Lung (tissue), 11 donors: ENCODE measurements at regions not wholly inside any gene's neighbourhood (a gene's known extent, or its start where the extent isn't known, plus 50 kb on each side); places are given as distances from the start of the nearest gene placed in this dataset.

Experiments
- ATAC-seq: fragments of 200-7000 bp; cut with Tn5 transposase; one replicate; pipeline ENCODE4 v1.9.1; 2020; ENCODE audit warnings: moderate number of reproducible peaks; ENCODE audit not compliant: insufficient read depth, low FRiP score
- DNase-seq, 3 donors: peaks; one replicate each; pipeline ENCODE4 v3.0.0-alpha.2; 2013 to 2017
- H3K27ac ChIP-seq, 2 donors: one replicate each; pipeline ENCODE4 v1.5.1; 2013; ENCODE audit warnings: mild to moderate bottlenecking in 2 of 2, moderate library complexity in 2 of 2, control low read depth in 1 of 2, inconsistent platforms in 1 of 2, low read depth in 1 of 2, low read length in 1 of 2
- H3K27me3 ChIP-seq, 3 donors: one replicate each; pipeline ENCODE4 v1.5.1; 2013; ENCODE audit warnings: low read length in 2 of 3; ENCODE audit not compliant: control insufficient read depth in 3 of 3, insufficient read depth in 3 of 3
- H3K36me3 ChIP-seq, 4 donors: one replicate each; pipeline ENCODE4 v1.5.1; 2013; ENCODE audit warnings: low read length in 4 of 4, mild to moderate bottlenecking in 1 of 4, moderate library complexity in 1 of 4; ENCODE audit not compliant: control insufficient read depth in 4 of 4, insufficient read depth in 4 of 4
- H3K4me1 ChIP-seq, 5 donors: one replicate each; pipeline ENCODE4 v1.5.1; 2013; ENCODE audit warnings: low read length in 5 of 5, mild to moderate bottlenecking in 2 of 5, moderate library complexity in 1 of 5; ENCODE audit not compliant: control insufficient read depth in 5 of 5, insufficient read depth in 5 of 5
- H3K4me3 ChIP-seq: one replicate; pipeline ENCODE4 v1.5.1; 2013; ENCODE audit warnings: mild to moderate bottlenecking, control low read depth, moderate library complexity
- H3K9ac ChIP-seq, 2 donors: one replicate each; pipeline ENCODE4 v1.5.1; 2013; ENCODE audit warnings: low read length in 2 of 2, control low read depth in 1 of 2; ENCODE audit not compliant: insufficient read depth in 1 of 2
- H3K9me3 ChIP-seq, 4 donors: one replicate each; pipeline ENCODE4 v1.5.1; 2013; ENCODE audit warnings: low read length in 3 of 4, mild to moderate bottlenecking in 1 of 4, moderate library complexity in 1 of 4; ENCODE audit not compliant: control insufficient read depth in 4 of 4, insufficient read depth in 3 of 4
- WGBS, 2 donors: extraction: QIAGEN DNeasy Blood & Tissue Kit; methylation state at CpG; one replicate each; pipeline ENCODE4 v1.1.7; 2013; 5-methylcytosine and 5-hydroxymethylcytosine counted together
- TF ChIP-seq, protein P1 (sequence below): IDR thresholded peaks from 2 replicates; pipeline ENCODE4 v1.5.1; 2012; ENCODE audit warnings: mild to moderate bottlenecking; ENCODE audit errors: control extremely low read depth, extremely low read depth
- donor health status: control.
- donor health status: control.
- donor health status: Bipolar disorder and iron deficiency.
- donor health status: healthy.
- donor health status: DM: yes; HTN: yes; CAD: no.

DNA sequence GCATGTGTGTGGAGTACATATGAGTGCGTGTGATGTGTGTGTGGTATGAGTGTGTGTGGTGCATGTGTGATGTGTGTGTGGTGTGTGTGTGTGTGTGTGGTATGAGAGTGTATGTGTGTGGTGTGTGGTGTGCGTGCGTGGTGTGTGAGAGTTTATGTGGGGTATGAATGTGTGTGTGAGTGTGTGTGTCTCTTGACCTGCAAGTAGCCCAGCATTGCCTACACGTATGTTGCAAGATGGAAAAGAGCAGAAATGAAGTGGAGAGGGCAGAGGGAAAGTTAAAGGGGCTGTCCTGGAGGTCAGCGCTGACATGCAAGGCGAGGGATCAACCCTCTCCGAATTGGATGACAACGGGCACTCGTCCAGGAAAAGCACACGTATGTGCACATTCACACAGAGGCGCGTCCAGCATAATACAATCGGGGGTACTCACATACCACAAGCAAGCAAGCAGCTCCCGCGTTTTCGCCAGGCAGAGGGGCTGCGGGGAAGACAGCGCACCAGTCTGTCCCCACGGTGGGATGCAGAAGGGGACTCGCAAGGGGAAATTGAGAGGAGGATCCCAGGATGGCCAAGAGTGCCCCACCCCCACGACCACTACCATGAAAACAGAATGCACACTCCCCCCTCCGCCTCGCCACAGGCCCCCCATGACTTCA is 174.5 kb upstream of the AFDN start:
- no peak for ATAC-seq
- peaks cover 0 to 6% (median 0%) of the 10 kb centered on the region in 5 donors for H3K4me1 ChIP-seq
- no peaks in the 10 kb centered on the region for H3K36me3 ChIP-seq
- no peak overlapping the region for H3K9ac ChIP-seq
- no peak overlapping the region for H3K4me3 ChIP-seq
- no peak overlapping the region for H3K27ac ChIP-seq
- no peaks in the 10 kb centered on the region for H3K27me3 ChIP-seq
- TF ChIP-seq, protein P1, sequence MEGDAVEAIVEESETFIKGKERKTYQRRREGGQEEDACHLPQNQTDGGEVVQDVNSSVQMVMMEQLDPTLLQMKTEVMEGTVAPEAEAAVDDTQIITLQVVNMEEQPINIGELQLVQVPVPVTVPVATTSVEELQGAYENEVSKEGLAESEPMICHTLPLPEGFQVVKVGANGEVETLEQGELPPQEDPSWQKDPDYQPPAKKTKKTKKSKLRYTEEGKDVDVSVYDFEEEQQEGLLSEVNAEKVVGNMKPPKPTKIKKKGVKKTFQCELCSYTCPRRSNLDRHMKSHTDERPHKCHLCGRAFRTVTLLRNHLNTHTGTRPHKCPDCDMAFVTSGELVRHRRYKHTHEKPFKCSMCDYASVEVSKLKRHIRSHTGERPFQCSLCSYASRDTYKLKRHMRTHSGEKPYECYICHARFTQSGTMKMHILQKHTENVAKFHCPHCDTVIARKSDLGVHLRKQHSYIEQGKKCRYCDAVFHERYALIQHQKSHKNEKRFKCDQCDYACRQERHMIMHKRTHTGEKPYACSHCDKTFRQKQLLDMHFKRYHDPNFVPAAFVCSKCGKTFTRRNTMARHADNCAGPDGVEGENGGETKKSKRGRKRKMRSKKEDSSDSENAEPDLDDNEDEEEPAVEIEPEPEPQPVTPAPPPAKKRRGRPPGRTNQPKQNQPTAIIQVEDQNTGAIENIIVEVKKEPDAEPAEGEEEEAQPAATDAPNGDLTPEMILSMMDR, result no peak
- WGBS, 2 donors, result 70 to 83% methylated on average over 23 of the region's 23 CpGs
- DNase-seq, result no peak
- peaks cover 0 to 6% (median 2%) of the 10 kb centered on the region in 4 donors for H3K9me3 ChIP-seq

DNA sequence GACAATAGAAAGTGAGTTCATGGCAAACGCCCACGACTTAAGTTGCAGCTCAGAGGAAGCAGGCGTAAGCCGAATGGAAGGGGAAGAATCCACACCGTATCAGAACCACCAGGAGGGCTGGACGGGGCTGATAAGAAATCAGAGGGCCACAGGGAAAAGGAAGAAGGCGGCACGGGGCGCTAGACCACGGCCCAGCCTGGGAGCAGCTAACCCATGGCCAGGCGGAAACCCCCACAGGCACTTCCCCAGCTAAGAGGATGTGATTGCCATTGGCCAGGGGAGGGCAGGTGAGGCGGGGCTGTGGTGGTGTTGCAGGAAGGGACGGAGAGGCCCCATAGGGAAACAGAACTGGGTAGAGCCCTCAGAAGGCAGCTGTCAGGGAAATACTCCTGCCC is 174.0 kb upstream of the AFDN start:
- peaks cover 0 to 6% (median 2%) of the 10 kb centered on the region in 4 donors for H3K9me3 ChIP-seq
- H3K36me3 ChIP-seq, result no peaks in the 10 kb centered on the region
- peaks cover 0 to 6% (median 0%) of the 10 kb centered on the region in 5 donors for H3K4me1 ChIP-seq
- no peak overlapping the region for H3K9ac ChIP-seq
- no peak overlapping the region for H3K4me3 ChIP-seq
- WGBS, 2 donors, result 21 to 36% methylated on average over 13 of the region's 13 CpGs
- H3K27me3 ChIP-seq, result no peaks in the 10 kb centered on the region
- DNase-seq (no peak), ATAC-seq (no peak)
- no peak overlapping the region for H3K27ac ChIP-seq
- TF ChIP-seq, protein P1, result no peak

DNA sequence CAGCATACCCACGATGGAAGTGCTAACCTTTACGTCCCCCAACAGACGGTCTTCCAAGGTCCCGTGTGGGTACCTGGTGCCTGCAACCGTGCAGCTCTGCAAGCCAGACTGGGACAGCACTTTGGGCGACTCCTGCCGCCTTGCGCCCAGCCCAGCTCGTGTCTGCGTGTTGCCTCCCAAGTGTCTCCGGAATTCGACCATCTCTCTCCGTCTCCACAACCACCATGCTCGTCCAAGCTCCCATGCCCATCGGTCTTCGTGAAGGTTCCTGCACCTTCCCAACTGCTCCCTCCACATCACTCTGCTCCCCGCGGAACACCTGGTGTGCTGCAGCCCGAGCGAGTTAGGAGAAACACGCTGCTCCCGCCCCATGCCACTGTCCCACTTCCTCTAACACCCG is 173.2 kb upstream of the AFDN start:
- H3K36me3 ChIP-seq, result no peaks in the 10 kb centered on the region
- WGBS, 2 donors, result 94 to 96% methylated on average over 23 of the region's 23 CpGs
- DNase-seq (no peak), ATAC-seq (no peak)
- H3K27me3 ChIP-seq, result no peaks in the 10 kb centered on the region
- peaks cover 0 to 6% (median 2%) of the 10 kb centered on the region in 4 donors for H3K9me3 ChIP-seq
- H3K4me1 ChIP-seq, result peaks cover 0 to 6% (median 0%) of the 10 kb centered on the region in 5 donors
- H3K27ac ChIP-seq, result no peak overlapping the region
- no peak overlapping the region for H3K4me3 ChIP-seq
- TF ChIP-seq, protein P1, result no peak
- H3K9ac ChIP-seq, result no peak overlapping the region

DNA sequence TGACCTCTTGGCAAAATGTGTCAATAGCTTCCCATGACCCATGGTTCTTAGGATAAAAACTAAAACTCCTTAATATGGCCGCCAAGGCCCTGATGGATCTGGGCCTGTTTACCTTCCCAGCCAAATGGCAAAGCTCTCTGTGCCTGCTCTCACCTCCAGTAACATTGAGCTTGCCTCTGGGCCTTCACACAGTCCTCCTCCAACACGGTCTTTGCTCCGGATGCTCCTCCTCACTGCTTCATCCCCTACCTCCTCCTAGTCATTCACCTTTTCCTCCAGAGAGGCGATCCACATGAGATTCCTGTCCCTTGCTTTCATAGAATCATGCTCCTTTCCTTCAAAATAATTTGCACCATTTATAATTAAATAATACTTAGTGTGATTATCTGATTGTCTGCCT is 172.3 kb upstream of the AFDN start:
- Histone ChIP-seq H3K4me1 (peaks cover 0 to 6% (median 0%) of the 10 kb centered on the region in 5 donors), H3K9ac (no peak overlapping the region), H3K36me3 (no peaks in the 10 kb centered on the region), H3K27me3 (no peaks in the 10 kb centered on the region), H3K9me3 (peaks cover 0 to 6% (median 2%) of the 10 kb centered on the region in 4 donors), H3K4me3 (no peak overlapping the region), H3K27ac (no peak overlapping the region)
- TF ChIP-seq, protein P1, result no peak
- ATAC-seq (no peak), DNase-seq (no peak)
- 93% methylated on average over 4 of the region's 4 CpGs for WGBS, 2 donors
